ENCODE measurements at regions not wholly inside any gene's neighbourhood (a gene's known extent, or its start where the extent isn't known, plus 50 kb on each side); places are given as distances from the start of the nearest gene placed in this dataset.

DNA sequence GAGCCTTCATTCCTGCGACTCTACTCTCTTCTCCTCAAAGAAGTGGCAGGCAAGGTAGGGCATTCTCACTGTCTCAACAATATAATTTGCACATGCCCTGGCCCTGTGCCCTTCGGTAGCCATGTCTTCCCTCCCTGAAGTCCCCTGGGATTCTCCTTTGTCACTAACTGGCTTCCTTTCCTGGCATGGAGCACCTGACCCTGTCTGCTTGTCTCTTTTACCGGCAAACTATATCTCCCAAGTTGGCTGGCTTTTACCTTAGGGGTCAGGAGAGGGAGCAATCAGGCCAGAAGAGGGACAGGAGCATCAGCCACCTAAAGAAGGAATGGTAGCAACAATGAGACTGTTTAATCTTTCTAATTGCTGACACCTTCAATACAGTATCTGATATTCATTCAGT is 51.9 kb upstream of the RMDN2 start:
- H3K4me3 ChIP-seq (ENCODE audit: low read depth, low read length), result no peak overlapping the region
- DNase-seq (ENCODE audit: low read depth), result no peak

DNA sequence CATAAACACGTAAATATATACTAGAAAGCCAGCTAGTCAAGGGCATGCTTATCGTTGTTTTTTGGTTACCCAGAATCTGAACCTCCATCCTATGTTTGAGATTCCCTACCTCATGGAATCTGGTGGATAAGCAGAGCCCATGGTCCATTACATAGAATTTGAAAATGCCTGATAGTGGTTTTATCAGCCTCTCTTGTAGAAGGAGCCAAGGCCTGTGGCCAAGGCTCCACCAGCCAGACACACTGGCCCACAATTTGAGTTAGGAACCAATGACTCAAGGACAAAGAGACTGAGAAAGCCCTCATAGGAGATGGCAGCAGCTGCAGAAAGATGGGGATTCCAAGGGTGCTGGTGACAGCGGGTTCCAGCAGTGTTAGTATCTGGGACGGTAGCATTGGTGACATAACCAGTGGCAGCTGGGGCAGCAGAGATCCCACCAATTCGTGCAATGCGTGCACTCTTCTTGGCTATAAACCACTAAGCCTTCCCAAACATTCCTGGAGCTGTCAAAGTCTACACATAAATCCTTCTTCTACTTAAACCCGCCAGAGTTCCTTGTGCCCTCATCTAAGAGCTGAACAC is 51.2 kb upstream of the RMDN2 start:
- DNase-seq (ENCODE audit: low read depth), result no peak
- no peak overlapping the region for H3K4me3 ChIP-seq (ENCODE audit: low read depth, low read length)

DNA sequence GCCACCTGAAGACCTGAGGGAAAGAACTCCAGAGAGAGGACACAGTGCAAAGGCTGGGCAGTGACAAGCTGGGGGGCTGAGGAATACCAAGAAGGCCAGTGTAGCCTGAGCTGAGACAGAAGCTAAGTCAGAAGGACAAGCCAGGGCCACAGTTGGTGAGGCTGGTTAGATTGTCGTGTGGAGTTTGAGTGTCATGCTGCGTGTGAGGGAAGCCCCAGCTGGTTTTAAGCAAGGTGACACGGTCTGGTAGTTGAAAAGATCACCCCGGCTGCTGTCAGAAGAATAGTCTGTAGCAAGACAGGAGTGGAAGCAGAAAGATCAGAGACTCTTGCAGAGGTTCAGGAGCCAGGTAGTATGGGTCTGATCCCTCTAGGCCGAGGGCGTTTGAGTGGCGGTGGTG is 50.6 kb upstream of the RMDN2 start:
- H3K4me3 ChIP-seq (ENCODE audit: low read depth, low read length), result no peak overlapping the region
- DNase-seq (ENCODE audit: low read depth), result no peak
